GM21717 (cell line): ENCODE measurements at regions not wholly inside any gene's neighbourhood (a gene's known extent, or its start where the extent isn't known, plus 50 kb on each side); places are given as distances from the start of the nearest gene placed in this dataset.

Experiments used
- ATAC-seq: cut with Tn5 transposase; IDR thresholded peaks from one replicate; pipeline ENCODE4 v1.9.1; 2021; ENCODE audit warnings: mild to moderate bottlenecking, moderate library complexity; ENCODE audit not compliant: unreplicated experiment

- ATAC-seq = no peak
These were observed 162.6 kb upstream of the CCDC179 start for GRCh38 chr11:23022854-23023253.

- ATAC-seq = no peak
These were observed 163.0 kb upstream of the CCDC179 start for GRCh38 chr11:23023319-23023718.

GRCh38 chr11:23041001-23041503, 180.8 kb upstream of the CCDC179 start:
- no peak for ATAC-seq

- ATAC-seq = no peak
These were observed 198.4 kb upstream of the CCDC179 start for GRCh38 chr11:23058656-23059055.

- no peak for ATAC-seq
These were observed 203.0 kb upstream of the CCDC179 start for GRCh38 chr11:23063276-23063675.

GRCh38 chr11:23078289-23078971, 218.2 kb upstream of the CCDC179 start:
- ATAC-seq = peak; percentile 66

GRCh38 chr11:23079382-23079813, 219.1 kb upstream of the CCDC179 start:
- ATAC-seq = peak; percentile 87

- no peak for ATAC-seq
These were observed 227.1 kb upstream of the CCDC179 start for GRCh38 chr11:23087407-23087806.

- no peak for ATAC-seq
These were observed 230.4 kb upstream of the CCDC179 start for GRCh38 chr11:23090659-23091058.

GRCh38 chr11:23095650-23096189, 235.4 kb upstream of the CCDC179 start:
- ATAC-seq = no peak

GRCh38 chr11:23097891-23098290, 237.6 kb upstream of the CCDC179 start:
- ATAC-seq = no peak

GRCh38 chr11:23099256-23099655, 239.0 kb upstream of the CCDC179 start:
- ATAC-seq = no peak

GRCh38 chr11:23100726-23101125, 240.5 kb upstream of the CCDC179 start:
- no peak for ATAC-seq

- no peak for ATAC-seq
These were observed 243.1 kb upstream of the CCDC179 start for GRCh38 chr11:23103416-23103815.

GRCh38 chr11:23111527-23111926, 251.3 kb upstream of the CCDC179 start:
- ATAC-seq = no peak

GRCh38 chr11:23112390-23112789, 252.1 kb upstream of the CCDC179 start:
- ATAC-seq = no peak

GRCh38 chr11:23112987-23113886, 253.0 kb upstream of the CCDC179 start:
- peak; percentile 61 for ATAC-seq

GRCh38 chr11:23113887-23114216, 253.6 kb upstream of the CCDC179 start:
- ATAC-seq = no peak

- ATAC-seq = no peak
These were observed 263.5 kb upstream of the CCDC179 start for GRCh38 chr11:23123753-23124152.

- no peak for ATAC-seq
These were observed 264.0 kb upstream of the CCDC179 start for GRCh38 chr11:23124249-23124648.

- no peak for ATAC-seq
These were observed 264.7 kb upstream of the CCDC179 start for GRCh38 chr11:23124996-23125395.

GRCh38 chr11:23127706-23128105, 267.4 kb upstream of the CCDC179 start:
- no peak for ATAC-seq
